ENCODE measurements at regions not wholly inside any gene's neighbourhood (a gene's known extent, or its start where the extent isn't known, plus 50 kb on each side); places are given as distances from the start of the nearest gene placed in this dataset.

- TF ChIP-seq PRDM10 (tag by site-specific recombination; IDR thresholded peaks at IDR 0.05) (no peak), ZNF830 (tag by site-specific recombination; IDR thresholded peaks at IDR 0.05; ENCODE audit: low read depth) (no peak), ZNF202 (tag by site-specific recombination; IDR thresholded peaks at IDR 0.05; ENCODE audit: borderline replicate concordance) (no peak), MZF1 (tag by site-specific recombination; IDR thresholded peaks at IDR 0.05; ENCODE audit: borderline replicate concordance) (no peak), BCL11A (tag by site-specific recombination; IDR thresholded peaks at IDR 0.05; ENCODE audit: low read depth) (no peak), IKZF3 (tag by site-specific recombination; IDR thresholded peaks at IDR 0.05) (no peak), ZNF48 (tag by site-specific recombination; IDR thresholded peaks at IDR 0.05) (no peak)
Observed at GRCh38 chr14:95453713-95453980, 62.8 kb downstream of the SYNE3 start (continued).

- H3K36me3 ChIP-seq (ENCODE audit: control insufficient read depth in 2 of 2, insufficient read depth in 1 of 2, low read length in 2 of 2), result peaks cover 0 to 7% of the 10 kb centered on the region in 2 experiments; a peak in 1 of 3 replicates
- TF ChIP-seq TSHZ1 (tag by site-specific recombination; IDR thresholded peaks at IDR 0.05; ENCODE audit: borderline replicate concordance) (no peak), ZNF335 (tag by site-specific recombination; conservative IDR thresholded peaks at IDR 0.05) (no peak), ZNF513 (tag by site-specific recombination; IDR thresholded peaks at IDR 0.05) (no peak), ZFP3 (tag by site-specific recombination; IDR thresholded peaks at IDR 0.05; ENCODE audit: low read depth) (no peak), ZNF146 (tag by site-specific recombination; IDR thresholded peaks at IDR 0.05) (no peak), ZNF692 (tag by site-specific recombination; IDR thresholded peaks at IDR 0.05) (no peak), SP3 (tag by site-specific recombination; IDR thresholded peaks at IDR 0.05) (no peak), ZNF704 (tag by site-specific recombination; IDR thresholded peaks at IDR 0.05) (no peak), PBX3 (CRISPR knock-in tag; IDR thresholded peaks at IDR 0.05) (no peak), ZNF354C (tag by site-specific recombination; IDR thresholded peaks at IDR 0.05; ENCODE audit: borderline replicate concordance, low read depth) (no peak)
- H3K9me3 ChIP-seq (ENCODE audit: control insufficient read depth, insufficient read depth, low read depth, low read length), result no peaks in the 10 kb centered on the region
- POLR2A ChIA-PET, result no interaction called here
- no peaks in the 10 kb centered on the region for H3K4me1 ChIP-seq (ENCODE audit: control insufficient read depth, insufficient read depth, low read length)
- no peak overlapping the region for H3K27ac ChIP-seq (ENCODE audit: extremely low read depth, low read depth, low read length)
- no peak overlapping the region for H3K4me3 ChIP-seq (ENCODE audit: low read depth, low read length)
- CTCF ChIA-PET, result interaction anchor here (0.6 to 5.3 kb wide), 17 partner anchors 7 to 613 kb away, joined by 3 to 40 read pairs (median 4); no protein-coding TSS in a partner anchor
Observed at GRCh38 chr14:95452893-95453712, 63.3 kb downstream of the SYNE3 start.

All from HEK293 (cell line).